CD4-positive, alpha-beta T cell (primary cell): ENCODE measurements at regions not wholly inside any gene's neighbourhood (a gene's known extent, or its start where the extent isn't known, plus 50 kb on each side); places are given as distances from the start of the nearest gene placed in this dataset.

ENCODE experiments used
- ATAC-seq: fragments of 200-7000 bp; cut with Tn5 transposase; one replicate; pipeline ENCODE4 v1.10.0; 2022; ENCODE audit warnings: mild to moderate bottlenecking; ENCODE audit not compliant: poor library complexity
- CTCF ChIA-PET: fragments of 350-600 bp; sonication (Branson Sonifier 250); formaldehyde crosslinking; loops from one replicate; lab custom pipeline; 2021; ENCODE audit warnings: antibody characterized with exemption, inconsistent platforms; lab: Charles Lee
- POLR2A ChIA-PET: fragments of 350-600 bp; sonication (Branson Sonifier 250); formaldehyde crosslinking; loops from one replicate; lab custom pipeline; 2021; ENCODE audit warnings: antibody characterized with exemption, inconsistent platforms; lab: Charles Lee
- DNase-seq, 14 experiments: peaks; one replicate each; pipeline ENCODE4 v3.0.0-alpha.2; 2013 to 2020; ENCODE audit warnings: mixed read lengths in 2 of 14
- H3K27ac ChIP-seq, 2 donors: one replicate each; pipeline versions ENCODE4 v1.5.1 to v1.7.0; 2013; ENCODE audit warnings: low read length in 2 of 2, low read depth in 1 of 2, mild to moderate bottlenecking in 1 of 2
- H3K27me3 ChIP-seq, 2 experiments: 1 replicate in 1 of 2; 2 replicates in 1 of 2; pipeline versions ENCODE4 v1.6.1 to v1.7.0; 2013; ENCODE audit warnings: low read length in 2 of 2, control low read depth in 1 of 2, mild to moderate bottlenecking in 1 of 2, moderate library complexity in 1 of 2; ENCODE audit not compliant: insufficient read depth in 2 of 2, control insufficient read depth in 1 of 2
- H3K36me3 ChIP-seq: one replicate; pipeline ENCODE4 v1.6.1; 2013; ENCODE audit warnings: low read length, control low read depth; ENCODE audit not compliant: insufficient read depth
- H3K4me1 ChIP-seq: one replicate; pipeline ENCODE4 v1.6.1; 2013; ENCODE audit warnings: low read length, control low read depth; ENCODE audit not compliant: insufficient read depth
- H3K4me3 ChIP-seq: one replicate; pipeline ENCODE4 v1.5.1; 2013; ENCODE audit warnings: mild to moderate bottlenecking, low read length, moderate library complexity
- H3K9me3 ChIP-seq, 2 experiments: 1 replicate in 1 of 2; 2 replicates in 1 of 2; pipeline versions ENCODE4 v1.6.1 to v1.7.0; 2013; ENCODE audit warnings: low read length in 2 of 2, mild to moderate bottlenecking in 2 of 2, control low read depth in 1 of 2, moderate library complexity in 1 of 2; ENCODE audit not compliant: control insufficient read depth in 1 of 2, insufficient read depth in 1 of 2
- H3K27ac Mint-ChIP-seq: one replicate; pipeline ENCODE4 v1.8.0; 2020; ENCODE audit warnings: mixed read lengths
- H3K27me3 Mint-ChIP-seq: one replicate; pipeline ENCODE4 v1.8.0; 2021; ENCODE audit warnings: mixed read lengths
- H3K36me3 Mint-ChIP-seq: one replicate; pipeline ENCODE4 v1.8.0; 2021; ENCODE audit warnings: low read depth, mixed read lengths
- H3K4me1 Mint-ChIP-seq: one replicate; pipeline ENCODE4 v1.8.0; 2021; ENCODE audit warnings: low read depth, mixed read lengths
- H3K4me3 Mint-ChIP-seq: one replicate; pipeline ENCODE4 v1.8.0; 2020; ENCODE audit warnings: mild to moderate bottlenecking, mixed read lengths
- H3K9me3 Mint-ChIP-seq: one replicate; pipeline ENCODE4 v1.8.0; 2020; ENCODE audit warnings: mixed read lengths
- intact Hi-C, 2 experiments: fragments of 100-400 bp; cut with DNase I in 1 of 2; cut with micrococcal nuclease in 1 of 2; formaldehyde crosslinking; loops; one replicate each; pipeline versions ENCODE4 v1.15.1 to v1.9.0; 2023 to 2025; cut with DNase I, micrococcal nuclease
- TF ChIP-seq, protein P1 (sequence below): fragments of 200-600 bp; IDR thresholded peaks from one replicate; pipeline ENCODE4 v1.8.0; 2022; ENCODE audit warnings: antibody characterized with exemption, mild to moderate bottlenecking

DNA sequence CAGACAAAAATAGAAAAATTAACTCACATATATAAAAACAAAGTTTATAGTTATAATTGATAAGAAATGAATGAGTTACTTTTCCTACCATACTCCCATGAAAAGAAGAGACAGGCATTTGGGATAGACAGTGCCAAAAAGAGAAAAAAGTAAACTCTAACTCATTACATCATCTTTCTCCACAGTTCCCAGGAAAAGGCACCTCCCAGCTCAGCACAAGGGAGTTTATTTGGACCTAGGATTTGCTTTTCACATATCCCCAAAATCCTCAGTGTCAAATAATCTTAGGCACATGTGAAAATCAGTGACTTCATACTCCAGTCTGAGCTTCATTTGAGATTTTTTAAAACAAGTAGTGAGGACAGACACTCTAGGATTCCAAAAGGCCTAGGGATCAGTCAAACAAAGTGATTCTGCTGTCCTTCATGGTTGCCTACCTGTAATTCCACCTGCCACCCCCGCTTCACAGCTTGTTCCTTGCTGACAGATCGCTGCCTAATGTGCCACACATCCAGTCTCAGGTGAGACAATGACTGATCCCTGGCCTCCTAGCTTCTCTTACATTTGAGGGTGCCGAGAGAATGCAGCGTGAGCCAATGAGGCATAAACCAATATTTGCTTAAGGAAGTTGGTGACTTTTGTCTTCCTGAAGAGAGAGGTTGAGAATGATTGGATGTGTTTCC lies 573.7 kb downstream of the TBL1XR1 start:
- Histone ChIP-seq H3K27me3 (no peaks in the 10 kb centered on the region), H3K4me1 (no peaks in the 10 kb centered on the region), H3K36me3 (no peaks in the 10 kb centered on the region), H3K9me3 (no peaks in the 10 kb centered on the region), H3K4me3 (no peak overlapping the region), H3K27ac (no peak overlapping the region)
- H3K9me3 Mint-ChIP-seq = no peaks in the 10 kb centered on the region
- intact Hi-C loops = no loop called here
- no peaks in the 10 kb centered on the region for H3K27me3 Mint-ChIP-seq
- H3K27ac Mint-ChIP-seq = no peak overlapping the region
- POLR2A ChIA-PET = no interaction called here
- CTCF ChIA-PET = interaction anchor here (0.8 kb wide), 1 partner anchor 9 kb away, joined by 4 read pairs; no protein-coding TSS in a partner anchor
- no peaks in the 10 kb centered on the region for H3K36me3 Mint-ChIP-seq
- ATAC-seq = no peak
- no peaks in the 10 kb centered on the region for H3K4me1 Mint-ChIP-seq
- TF ChIP-seq, protein P1, sequence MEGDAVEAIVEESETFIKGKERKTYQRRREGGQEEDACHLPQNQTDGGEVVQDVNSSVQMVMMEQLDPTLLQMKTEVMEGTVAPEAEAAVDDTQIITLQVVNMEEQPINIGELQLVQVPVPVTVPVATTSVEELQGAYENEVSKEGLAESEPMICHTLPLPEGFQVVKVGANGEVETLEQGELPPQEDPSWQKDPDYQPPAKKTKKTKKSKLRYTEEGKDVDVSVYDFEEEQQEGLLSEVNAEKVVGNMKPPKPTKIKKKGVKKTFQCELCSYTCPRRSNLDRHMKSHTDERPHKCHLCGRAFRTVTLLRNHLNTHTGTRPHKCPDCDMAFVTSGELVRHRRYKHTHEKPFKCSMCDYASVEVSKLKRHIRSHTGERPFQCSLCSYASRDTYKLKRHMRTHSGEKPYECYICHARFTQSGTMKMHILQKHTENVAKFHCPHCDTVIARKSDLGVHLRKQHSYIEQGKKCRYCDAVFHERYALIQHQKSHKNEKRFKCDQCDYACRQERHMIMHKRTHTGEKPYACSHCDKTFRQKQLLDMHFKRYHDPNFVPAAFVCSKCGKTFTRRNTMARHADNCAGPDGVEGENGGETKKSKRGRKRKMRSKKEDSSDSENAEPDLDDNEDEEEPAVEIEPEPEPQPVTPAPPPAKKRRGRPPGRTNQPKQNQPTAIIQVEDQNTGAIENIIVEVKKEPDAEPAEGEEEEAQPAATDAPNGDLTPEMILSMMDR = no peak
- H3K4me3 Mint-ChIP-seq = no peak overlapping the region
- DNase-seq = no peak

DNA sequence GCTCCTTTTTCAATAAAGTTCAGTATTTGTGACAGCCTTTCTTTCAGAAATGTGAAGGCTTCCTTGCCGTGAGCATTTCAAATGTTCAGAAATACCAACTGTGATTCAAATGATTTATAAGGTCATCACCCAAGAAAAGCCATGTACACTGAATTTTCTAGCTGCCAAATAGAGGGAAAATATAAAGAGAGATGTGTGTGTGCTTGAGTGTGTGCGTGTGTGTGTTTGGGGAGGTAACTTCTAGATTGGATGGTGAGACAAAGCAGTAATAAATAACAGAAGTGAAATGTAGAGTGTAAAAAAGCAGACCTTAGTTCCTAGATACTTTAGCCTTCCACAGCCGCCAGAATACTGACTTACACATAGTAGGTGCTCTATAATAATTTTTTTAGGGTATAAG lies 577.4 kb downstream of the TBL1XR1 start:
- Mint-ChIP-seq H3K4me3 (no peak overlapping the region), H3K27ac (no peak overlapping the region), H3K9me3 (no peaks in the 10 kb centered on the region), H3K27me3 (no peaks in the 10 kb centered on the region), H3K4me1 (no peaks in the 10 kb centered on the region), H3K36me3 (no peaks in the 10 kb centered on the region)
- Histone ChIP-seq H3K27me3 (no peaks in the 10 kb centered on the region), H3K4me1 (no peaks in the 10 kb centered on the region), H3K9me3 (no peaks in the 10 kb centered on the region), H3K27ac (no peak overlapping the region), H3K36me3 (no peaks in the 10 kb centered on the region), H3K4me3 (no peak overlapping the region)
- POLR2A ChIA-PET = no interaction called here
- intact Hi-C loops = no loop called here
- CTCF ChIA-PET = no interaction called here
- DNase-seq = no peak
- TF ChIP-seq, protein P1 = no peak
- no peak for ATAC-seq

DNA sequence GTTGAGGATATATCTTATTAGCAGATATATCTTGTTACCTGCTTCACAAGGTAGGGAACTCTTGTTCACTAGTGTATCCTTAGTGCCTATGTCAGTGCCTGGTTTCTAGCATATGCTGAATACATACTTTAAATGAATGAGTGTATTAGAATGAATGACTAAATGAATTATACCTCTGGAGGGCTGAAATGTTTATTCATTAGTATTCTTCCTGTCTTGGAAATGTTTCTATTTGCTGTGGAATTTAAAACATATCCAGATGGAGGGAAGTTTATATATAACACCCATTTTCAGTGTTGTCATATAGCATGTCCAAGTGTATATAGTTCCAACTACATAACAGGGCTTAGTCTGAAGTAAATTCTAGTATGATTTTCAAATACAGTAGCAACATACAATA lies 581.5 kb downstream of the TBL1XR1 start:
- no peak for ATAC-seq
- Mint-ChIP-seq H3K9me3 (no peaks in the 10 kb centered on the region), H3K27me3 (no peaks in the 10 kb centered on the region), H3K4me3 (no peak overlapping the region), H3K4me1 (no peaks in the 10 kb centered on the region), H3K36me3 (no peaks in the 10 kb centered on the region), H3K27ac (no peak overlapping the region)
- no peaks in the 10 kb centered on the region for H3K4me1 ChIP-seq
- TF ChIP-seq, protein P1 = no peak
- no peak overlapping the region for H3K27ac ChIP-seq
- POLR2A ChIA-PET = no interaction called here
- intact Hi-C loops = no loop called here
- H3K4me3 ChIP-seq = no peak overlapping the region
- no peaks in the 10 kb centered on the region for H3K36me3 ChIP-seq
- no peaks in the 10 kb centered on the region for H3K9me3 ChIP-seq
- no peaks in the 10 kb centered on the region for H3K27me3 ChIP-seq
- DNase-seq = no peak
- CTCF ChIA-PET = no interaction called here
